ACC112 (cell line): ENCODE measurements at regions not wholly inside any gene's neighbourhood (a gene's known extent, or its start where the extent isn't known, plus 50 kb on each side); places are given as distances from the start of the nearest gene placed in this dataset.

Source experiments
- H2AFZ ChIP-seq: fragments of 200-600 bp; sonication (generic); one replicate; pipeline ENCODE4 v1.6.0; 2017; ENCODE audit warnings: antibody characterized with exemption, low read length; ENCODE audit not compliant: unreplicated experiment
- H3K27ac ChIP-seq: fragments of 200-600 bp; sonication (generic); 2 replicates; pipeline ENCODE4 v1.5.1; 2014; ENCODE audit warnings: low read depth, mild to moderate bottlenecking, antibody characterized with exemption, low read length, moderate library complexity
- H3K27me3 ChIP-seq: fragments of 200-600 bp; sonication (generic); 2 replicates; pipeline ENCODE4 v1.6.1; 2014; ENCODE audit warnings: mild to moderate bottlenecking, antibody characterized with exemption, low read length, moderate library complexity, mixed read lengths; ENCODE audit not compliant: insufficient read depth
- H3K36me3 ChIP-seq: fragments of 200-600 bp; sonication (generic); 2 replicates; pipeline ENCODE4 v1.6.1; 2016; ENCODE audit warnings: mild to moderate bottlenecking, antibody characterized with exemption, low read length, moderate library complexity, mixed read lengths; ENCODE audit not compliant: insufficient read depth
- H3K4me1 ChIP-seq: fragments of 200-600 bp; sonication (generic); one replicate; pipeline ENCODE4 v1.6.1; 2016; ENCODE audit warnings: low read length, mixed read lengths; ENCODE audit not compliant: insufficient read depth, unreplicated experiment, control insufficient read depth
- H3K4me3 ChIP-seq: fragments of 200-600 bp; sonication (generic); 2 replicates; pipeline ENCODE4 v1.5.1; 2014; ENCODE audit warnings: mild to moderate bottlenecking, low read depth, low read length
- H3K79me2 ChIP-seq: fragments of 200-600 bp; sonication (generic); one replicate; pipeline ENCODE4 v1.6.0; 2016; ENCODE audit warnings: low read length; ENCODE audit not compliant: control insufficient read depth, unreplicated experiment, insufficient read depth

DNA sequence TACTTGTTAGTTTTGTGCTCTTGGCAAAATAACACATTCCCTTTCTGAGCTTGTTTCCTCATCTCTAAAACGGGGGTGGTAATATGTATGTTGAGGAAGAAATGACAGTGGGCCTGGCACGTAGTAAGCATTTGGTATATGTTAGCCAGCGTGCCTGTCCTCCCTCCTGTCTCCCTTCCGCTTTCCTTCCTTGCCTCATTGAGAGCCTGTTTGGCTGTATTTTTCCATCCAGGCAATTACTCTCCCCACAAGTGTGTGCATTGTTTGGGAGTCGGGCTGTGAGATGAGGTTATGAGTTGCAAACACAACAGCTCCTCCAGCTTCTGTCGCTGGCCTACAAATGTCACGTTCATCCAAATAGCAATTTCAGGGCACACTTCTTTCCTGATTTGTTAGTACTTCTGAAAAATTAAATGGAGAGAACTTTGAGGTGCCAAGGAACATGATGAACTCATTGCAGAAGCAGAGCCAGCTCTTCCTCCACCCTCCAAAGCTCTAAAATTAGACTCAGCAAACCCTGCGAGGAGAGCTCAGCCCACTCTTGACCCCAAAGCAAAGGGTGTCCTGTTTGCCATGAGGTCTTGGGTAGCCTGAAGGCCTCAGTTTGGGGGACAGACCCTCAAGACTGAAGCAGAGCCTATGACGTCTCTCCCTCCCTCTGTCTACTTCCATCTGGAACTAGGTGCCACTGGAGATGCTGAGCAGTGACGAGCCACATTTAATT is 50.7 kb upstream of the TOX2 start:
- Histone ChIP-seq H2AFZ (no peak overlapping the region), H3K27ac (no peak overlapping the region), H3K4me1 (no peaks in the 10 kb centered on the region), H3K4me3 (no peak overlapping the region), H3K79me2 (no peaks in the 10 kb centered on the region), H3K27me3 (no peaks in the 10 kb centered on the region), H3K36me3 (no peaks in the 10 kb centered on the region)

DNA sequence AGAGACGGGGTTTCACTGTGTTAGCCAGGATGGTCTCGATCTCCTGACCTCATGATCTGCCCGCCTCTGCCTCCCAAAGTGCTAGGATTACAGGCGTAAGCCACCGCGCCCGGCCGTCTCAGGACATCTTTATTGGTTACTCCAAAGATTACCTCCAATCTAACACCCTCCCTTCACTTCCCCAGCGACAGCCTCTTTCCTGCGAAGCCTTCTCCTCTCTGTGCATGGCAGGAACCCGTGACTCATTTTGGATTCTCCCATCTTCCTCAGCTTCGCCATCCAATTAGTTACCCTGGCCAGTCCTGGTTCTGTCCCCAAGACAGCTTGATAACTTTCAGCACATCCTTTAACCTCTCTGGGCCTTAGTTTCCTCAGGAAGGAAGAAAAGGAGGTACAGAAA is 51.3 kb upstream of the TOX2 start:
- no peaks in the 10 kb centered on the region for H3K36me3 ChIP-seq
- H2AFZ ChIP-seq, result no peak overlapping the region
- H3K27ac ChIP-seq, result no peak overlapping the region
- H3K4me1 ChIP-seq, result no peaks in the 10 kb centered on the region
- H3K79me2 ChIP-seq, result no peaks in the 10 kb centered on the region
- no peak overlapping the region for H3K4me3 ChIP-seq
- no peaks in the 10 kb centered on the region for H3K27me3 ChIP-seq

DNA sequence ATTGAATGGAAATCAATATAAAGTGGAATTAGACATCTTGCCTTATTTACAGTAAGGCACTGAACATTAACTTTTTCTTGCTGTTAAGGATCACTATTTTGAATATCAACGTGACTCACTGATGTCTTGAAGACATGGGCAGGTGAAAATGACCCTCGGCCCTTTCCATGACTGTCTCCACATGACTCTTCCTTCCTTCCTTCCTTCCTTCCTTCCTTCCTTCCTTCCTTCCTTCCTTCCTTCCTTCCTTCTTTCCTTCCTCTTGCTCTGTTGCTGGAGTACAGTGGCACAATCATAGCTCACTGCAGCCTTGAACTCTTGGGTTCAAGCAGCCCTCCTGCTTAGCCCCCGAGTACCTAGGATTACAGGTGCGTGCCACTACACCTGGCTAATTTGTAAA is 52.2 kb upstream of the TOX2 start:
- Histone ChIP-seq H3K27me3 (no peaks in the 10 kb centered on the region), H3K4me3 (no peak overlapping the region), H3K36me3 (no peaks in the 10 kb centered on the region), H2AFZ (no peak overlapping the region), H3K27ac (no peak overlapping the region), H3K79me2 (no peaks in the 10 kb centered on the region), H3K4me1 (no peaks in the 10 kb centered on the region)

GRCh38 chr20:43859994-43860393 is 54.7 kb upstream of the TOX2 start:
- H3K27me3 ChIP-seq, result no peaks in the 10 kb centered on the region
- H3K4me1 ChIP-seq, result no peaks in the 10 kb centered on the region
- no peak overlapping the region for H3K27ac ChIP-seq
- H3K4me3 ChIP-seq, result no peak overlapping the region
- no peaks in the 10 kb centered on the region for H3K36me3 ChIP-seq
- no peak overlapping the region for H2AFZ ChIP-seq
- no peaks in the 10 kb centered on the region for H3K79me2 ChIP-seq

DNA sequence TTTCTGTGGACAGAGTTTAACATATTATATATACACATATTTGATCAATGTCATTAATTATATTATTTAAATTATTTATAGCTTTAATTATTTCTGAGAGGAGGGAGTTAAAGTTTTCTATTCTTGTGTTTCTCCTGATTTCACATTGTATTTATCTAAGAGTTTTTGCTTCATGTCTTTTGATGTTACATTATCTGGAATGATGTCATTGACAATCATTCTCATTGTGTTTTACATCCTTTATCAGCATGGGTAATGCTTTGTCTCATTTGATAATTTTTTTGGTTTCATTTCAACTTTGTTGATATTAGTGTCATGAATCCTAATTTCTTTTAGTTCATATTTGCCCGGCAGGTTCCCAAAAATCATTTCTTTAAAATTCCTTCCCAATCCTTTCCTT is 56.7 kb upstream of the TOX2 start:
- Histone ChIP-seq H3K4me1 (no peaks in the 10 kb centered on the region), H3K27ac (no peak overlapping the region), H2AFZ (no peak overlapping the region), H3K36me3 (no peaks in the 10 kb centered on the region), H3K79me2 (no peaks in the 10 kb centered on the region), H3K27me3 (no peaks in the 10 kb centered on the region), H3K4me3 (no peak overlapping the region)

DNA sequence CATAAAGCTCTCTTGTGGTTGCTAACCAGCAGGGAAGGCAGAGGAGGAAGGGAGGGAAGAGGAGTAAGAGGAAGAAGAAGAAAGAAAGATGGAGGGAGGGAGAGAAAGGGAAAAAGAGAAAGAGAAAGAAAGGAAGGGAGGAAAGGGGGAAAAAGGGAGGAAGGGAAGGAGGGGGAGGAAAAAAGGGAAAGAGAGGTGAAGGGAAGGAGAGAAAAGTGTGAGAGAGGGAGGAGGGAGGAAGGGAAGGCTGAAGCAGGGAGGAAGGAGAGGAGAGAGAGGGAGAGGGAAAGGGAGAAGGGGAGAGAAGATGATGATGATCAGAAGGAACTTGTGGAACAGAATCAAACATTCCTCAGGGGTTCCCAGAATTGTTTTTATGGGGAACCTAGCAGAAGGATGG is 57.5 kb upstream of the TOX2 start:
- no peak overlapping the region for H3K27ac ChIP-seq
- no peak overlapping the region for H3K4me3 ChIP-seq
- no peaks in the 10 kb centered on the region for H3K27me3 ChIP-seq
- no peaks in the 10 kb centered on the region for H3K4me1 ChIP-seq
- no peaks in the 10 kb centered on the region for H3K79me2 ChIP-seq
- H3K36me3 ChIP-seq, result no peaks in the 10 kb centered on the region
- no peak overlapping the region for H2AFZ ChIP-seq

GRCh38 chr20:43855803-43856202 is 58.8 kb upstream of the TOX2 start:
- no peak overlapping the region for H2AFZ ChIP-seq
- no peak overlapping the region for H3K27ac ChIP-seq
- H3K4me1 ChIP-seq, result no peaks in the 10 kb centered on the region
- no peak overlapping the region for H3K4me3 ChIP-seq
- no peaks in the 10 kb centered on the region for H3K79me2 ChIP-seq
- H3K27me3 ChIP-seq, result no peaks in the 10 kb centered on the region
- H3K36me3 ChIP-seq, result no peaks in the 10 kb centered on the region

DNA sequence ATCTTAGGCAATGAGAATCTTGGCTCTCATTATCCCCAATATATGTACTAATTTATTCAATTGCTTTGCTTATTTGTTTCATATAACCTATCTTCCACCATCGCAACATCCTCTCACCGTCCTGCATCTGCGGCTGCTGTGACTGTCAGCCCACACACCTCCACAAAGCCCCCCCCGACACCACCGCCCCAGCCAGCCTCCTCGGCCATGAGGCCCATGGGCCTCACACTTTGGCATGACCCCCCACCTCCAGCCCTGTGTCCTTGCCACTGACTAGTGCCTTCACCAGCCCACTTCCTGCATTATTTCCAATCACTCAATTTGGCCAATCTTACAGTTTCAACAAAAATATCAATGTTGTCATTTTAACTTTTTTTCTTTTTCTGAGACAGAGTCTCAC is 60.7 kb upstream of the TOX2 start:
- no peaks in the 10 kb centered on the region for H3K36me3 ChIP-seq
- H3K4me1 ChIP-seq, result peaks cover 10% of the 10 kb centered on the region
- H3K27ac ChIP-seq, result no peak overlapping the region
- no peak overlapping the region for H2AFZ ChIP-seq
- H3K27me3 ChIP-seq, result no peaks in the 10 kb centered on the region
- no peak overlapping the region for H3K4me3 ChIP-seq
- no peaks in the 10 kb centered on the region for H3K79me2 ChIP-seq

GRCh38 chr20:43853174-43853803 is 61.4 kb upstream of the TOX2 start:
- H3K4me1 ChIP-seq, result peaks cover 10% of the 10 kb centered on the region
- no peaks in the 10 kb centered on the region for H3K79me2 ChIP-seq
- no peak overlapping the region for H2AFZ ChIP-seq
- H3K4me3 ChIP-seq, result no peak overlapping the region
- H3K36me3 ChIP-seq, result no peaks in the 10 kb centered on the region
- H3K27me3 ChIP-seq, result no peaks in the 10 kb centered on the region
- H3K27ac ChIP-seq, result no peak overlapping the region

- Histone ChIP-seq H3K36me3 (no peaks in the 10 kb centered on the region), H3K4me3 (no peak overlapping the region), H3K27ac (peak overlapping the region; percentile 63), H3K79me2 (no peaks in the 10 kb centered on the region), H3K27me3 (no peaks in the 10 kb centered on the region), H3K4me1 (peaks cover 23% of the 10 kb centered on the region), H2AFZ (peak overlapping the region; percentile 88)
Observed at GRCh38 chr20:43849496-43850186, 65.0 kb upstream of the TOX2 start.

DNA sequence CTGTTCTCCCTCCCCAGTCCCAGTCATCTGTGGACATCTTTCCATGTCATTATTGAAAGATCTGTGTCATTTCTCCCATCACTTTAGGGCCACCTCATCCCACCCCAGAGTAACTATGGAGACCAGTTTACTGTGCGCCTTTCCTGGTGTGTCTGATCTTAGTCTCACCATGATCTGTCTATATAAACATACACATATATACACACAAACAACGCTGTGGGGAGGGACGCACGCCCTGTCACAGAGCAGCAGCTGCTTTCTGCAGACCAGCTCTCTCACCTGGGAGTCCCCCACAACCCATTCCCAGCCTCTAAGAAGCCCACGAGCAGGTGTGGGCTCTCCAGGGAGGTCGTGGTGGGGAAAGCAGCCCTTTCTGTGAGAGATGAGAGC is 68.1 kb upstream of the TOX2 start:
- Histone ChIP-seq H3K79me2 (no peaks in the 10 kb centered on the region), H3K27me3 (no peaks in the 10 kb centered on the region), H3K27ac (no peak overlapping the region), H3K36me3 (no peaks in the 10 kb centered on the region), H2AFZ (no peak overlapping the region), H3K4me1 (peaks cover 46% of the 10 kb centered on the region), H3K4me3 (no peak overlapping the region)
